MM.1S (cell line): ENCODE measurements at regions not wholly inside any gene's neighbourhood (a gene's known extent, or its start where the extent isn't known, plus 50 kb on each side); places are given as distances from the start of the nearest gene placed in this dataset.

ENCODE experiments used
- EZH2 ChIP-seq: fragments of 300-600 bp; sonication (generic); optimal IDR thresholded peaks from 2 replicates; pipeline ENCODE3; 2017; ENCODE audit warnings: low read depth, mild to moderate bottlenecking, antibody characterized with exemption, low read length, mixed read lengths
- EZH2phosphoT487 ChIP-seq: fragments of 300-600 bp; sonication (generic); IDR thresholded peaks from 2 replicates; pipeline ENCODE4 v1.6.1; 2018; ENCODE audit warnings: antibody characterized with exemption, low read length
- TF ChIP-seq, protein P1 (sequence below): fragments of 300-600 bp; sonication (generic); IDR thresholded peaks from 2 replicates; pipeline ENCODE4 v1.5.1; 2016; ENCODE audit warnings: antibody characterized with exemption, low read length, mixed read lengths

DNA sequence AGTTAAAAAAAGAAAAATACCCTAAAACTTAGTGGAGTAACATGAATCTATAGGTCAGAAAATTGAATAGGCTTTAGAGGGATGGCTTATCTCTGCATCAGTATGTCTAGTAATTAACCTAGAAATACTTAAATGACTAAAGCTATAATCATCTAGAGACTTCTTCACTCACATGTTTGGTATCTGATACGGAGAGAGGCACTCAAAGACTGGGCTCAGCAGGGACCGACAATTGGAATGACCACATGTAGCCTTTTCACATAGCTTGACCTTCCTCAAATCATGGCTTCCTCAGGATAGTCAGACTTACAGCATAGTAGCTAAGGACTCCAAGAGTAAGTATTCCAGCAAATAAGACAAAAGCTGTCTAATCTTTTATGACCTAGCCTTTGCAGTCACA is 105.3 kb upstream of the RORB start:
- TF ChIP-seq, protein P1, sequence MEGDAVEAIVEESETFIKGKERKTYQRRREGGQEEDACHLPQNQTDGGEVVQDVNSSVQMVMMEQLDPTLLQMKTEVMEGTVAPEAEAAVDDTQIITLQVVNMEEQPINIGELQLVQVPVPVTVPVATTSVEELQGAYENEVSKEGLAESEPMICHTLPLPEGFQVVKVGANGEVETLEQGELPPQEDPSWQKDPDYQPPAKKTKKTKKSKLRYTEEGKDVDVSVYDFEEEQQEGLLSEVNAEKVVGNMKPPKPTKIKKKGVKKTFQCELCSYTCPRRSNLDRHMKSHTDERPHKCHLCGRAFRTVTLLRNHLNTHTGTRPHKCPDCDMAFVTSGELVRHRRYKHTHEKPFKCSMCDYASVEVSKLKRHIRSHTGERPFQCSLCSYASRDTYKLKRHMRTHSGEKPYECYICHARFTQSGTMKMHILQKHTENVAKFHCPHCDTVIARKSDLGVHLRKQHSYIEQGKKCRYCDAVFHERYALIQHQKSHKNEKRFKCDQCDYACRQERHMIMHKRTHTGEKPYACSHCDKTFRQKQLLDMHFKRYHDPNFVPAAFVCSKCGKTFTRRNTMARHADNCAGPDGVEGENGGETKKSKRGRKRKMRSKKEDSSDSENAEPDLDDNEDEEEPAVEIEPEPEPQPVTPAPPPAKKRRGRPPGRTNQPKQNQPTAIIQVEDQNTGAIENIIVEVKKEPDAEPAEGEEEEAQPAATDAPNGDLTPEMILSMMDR: no peak
- TF ChIP-seq EZH2 (no peak), EZH2phosphoT487 (no peak)
